ENCODE measurements at regions not wholly inside any gene's neighbourhood (a gene's known extent, or its start where the extent isn't known, plus 50 kb on each side); places are given as distances from the start of the nearest gene placed in this dataset.

- no peak for TF ChIP-seq CTCF (IDR thresholded peaks at IDR 0.05)
- no peak for TF ChIP-seq POLR2A (IDR thresholded peaks at IDR 0.05)
Observed at GRCh38 chr6:6818078-6818639, 229.6 kb downstream of the LY86 start.

Data from uterus (tissue), 2 donors.